ENCODE measurements at regions not wholly inside any gene's neighbourhood (a gene's known extent, or its start where the extent isn't known, plus 50 kb on each side); places are given as distances from the start of the nearest gene placed in this dataset.

DNA sequence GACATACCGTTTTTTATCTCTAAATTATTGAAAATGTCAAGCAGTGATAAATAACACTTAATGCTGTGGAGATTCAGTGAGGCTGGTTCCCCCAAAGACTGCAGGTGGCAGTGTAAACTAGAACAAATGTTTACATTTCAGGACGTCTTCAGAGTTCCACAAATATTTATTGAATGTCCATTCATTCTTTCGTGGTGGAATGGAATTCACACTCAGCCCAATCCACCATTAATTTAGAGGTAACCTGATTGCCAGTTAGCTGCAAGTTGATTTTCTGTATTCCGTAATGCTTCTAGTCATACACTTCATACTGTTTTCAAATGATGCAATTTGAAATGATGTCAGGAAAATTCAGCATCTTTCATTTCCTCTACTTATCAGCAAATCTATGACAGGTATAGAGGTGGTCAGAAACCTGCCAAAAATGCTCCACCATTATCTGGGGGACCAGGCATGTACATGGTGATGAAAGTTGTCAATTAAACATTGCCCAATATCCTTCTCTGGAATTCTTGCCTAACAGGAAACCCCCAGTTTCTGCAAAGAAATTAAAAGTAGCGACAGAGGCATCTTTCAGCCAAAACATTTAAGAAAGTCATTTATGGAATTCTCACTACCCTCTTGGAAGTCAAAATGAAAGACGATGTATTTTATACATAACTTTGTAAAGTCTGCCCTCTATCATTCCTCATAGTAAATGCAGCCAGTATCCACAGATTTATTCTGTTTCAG lies 94.3 kb upstream of the BMAL1 start:
- TF ChIP-seq, protein P1, sequence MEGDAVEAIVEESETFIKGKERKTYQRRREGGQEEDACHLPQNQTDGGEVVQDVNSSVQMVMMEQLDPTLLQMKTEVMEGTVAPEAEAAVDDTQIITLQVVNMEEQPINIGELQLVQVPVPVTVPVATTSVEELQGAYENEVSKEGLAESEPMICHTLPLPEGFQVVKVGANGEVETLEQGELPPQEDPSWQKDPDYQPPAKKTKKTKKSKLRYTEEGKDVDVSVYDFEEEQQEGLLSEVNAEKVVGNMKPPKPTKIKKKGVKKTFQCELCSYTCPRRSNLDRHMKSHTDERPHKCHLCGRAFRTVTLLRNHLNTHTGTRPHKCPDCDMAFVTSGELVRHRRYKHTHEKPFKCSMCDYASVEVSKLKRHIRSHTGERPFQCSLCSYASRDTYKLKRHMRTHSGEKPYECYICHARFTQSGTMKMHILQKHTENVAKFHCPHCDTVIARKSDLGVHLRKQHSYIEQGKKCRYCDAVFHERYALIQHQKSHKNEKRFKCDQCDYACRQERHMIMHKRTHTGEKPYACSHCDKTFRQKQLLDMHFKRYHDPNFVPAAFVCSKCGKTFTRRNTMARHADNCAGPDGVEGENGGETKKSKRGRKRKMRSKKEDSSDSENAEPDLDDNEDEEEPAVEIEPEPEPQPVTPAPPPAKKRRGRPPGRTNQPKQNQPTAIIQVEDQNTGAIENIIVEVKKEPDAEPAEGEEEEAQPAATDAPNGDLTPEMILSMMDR (conservative IDR thresholded peaks at IDR 0.05) = peak; percentile 80
- no peak for TF ChIP-seq ZFX (IDR thresholded peaks at IDR 0.05)
